ENCODE measurements at regions not wholly inside any gene's neighbourhood (a gene's known extent, or its start where the extent isn't known, plus 50 kb on each side); places are given as distances from the start of the nearest gene placed in this dataset.
"Not testable (repeated sequence)": the region's sequence is repeated elsewhere in the genome, so short reads cannot be mapped to it uniquely, and the experiment has no call there.

DNA sequence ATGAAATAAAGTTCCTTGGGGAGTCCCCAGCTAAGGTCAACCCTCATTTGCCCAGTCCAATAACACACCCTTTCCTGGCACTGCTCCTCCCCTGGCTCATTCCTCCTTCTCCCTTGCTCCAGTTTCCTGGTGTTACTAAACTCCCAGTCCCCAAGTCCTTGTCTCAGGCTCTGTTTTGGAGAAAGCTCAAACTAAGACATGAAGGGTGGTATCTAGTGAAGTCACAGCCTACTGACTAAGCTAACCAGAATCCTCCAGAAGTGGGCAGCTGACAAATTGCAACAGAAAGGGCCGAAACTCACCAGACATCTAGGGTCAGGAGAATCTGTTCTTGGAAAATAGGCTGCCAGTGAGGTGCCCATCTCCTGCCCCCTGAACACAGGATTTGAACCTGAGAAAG lies 118.7 kb upstream of the NEK6 start:
- in situ Hi-C loops (cut with MboI; ENCODE audit: low sequenced_read_pairs, unreplicated experiment) = loop anchor here (10.0 kb wide), 1 partner anchor 156 kb away; no protein-coding TSS in a partner anchor
- DNase-seq (ENCODE audit: low spot score) = no peak
- TF ChIP-seq, protein P1, sequence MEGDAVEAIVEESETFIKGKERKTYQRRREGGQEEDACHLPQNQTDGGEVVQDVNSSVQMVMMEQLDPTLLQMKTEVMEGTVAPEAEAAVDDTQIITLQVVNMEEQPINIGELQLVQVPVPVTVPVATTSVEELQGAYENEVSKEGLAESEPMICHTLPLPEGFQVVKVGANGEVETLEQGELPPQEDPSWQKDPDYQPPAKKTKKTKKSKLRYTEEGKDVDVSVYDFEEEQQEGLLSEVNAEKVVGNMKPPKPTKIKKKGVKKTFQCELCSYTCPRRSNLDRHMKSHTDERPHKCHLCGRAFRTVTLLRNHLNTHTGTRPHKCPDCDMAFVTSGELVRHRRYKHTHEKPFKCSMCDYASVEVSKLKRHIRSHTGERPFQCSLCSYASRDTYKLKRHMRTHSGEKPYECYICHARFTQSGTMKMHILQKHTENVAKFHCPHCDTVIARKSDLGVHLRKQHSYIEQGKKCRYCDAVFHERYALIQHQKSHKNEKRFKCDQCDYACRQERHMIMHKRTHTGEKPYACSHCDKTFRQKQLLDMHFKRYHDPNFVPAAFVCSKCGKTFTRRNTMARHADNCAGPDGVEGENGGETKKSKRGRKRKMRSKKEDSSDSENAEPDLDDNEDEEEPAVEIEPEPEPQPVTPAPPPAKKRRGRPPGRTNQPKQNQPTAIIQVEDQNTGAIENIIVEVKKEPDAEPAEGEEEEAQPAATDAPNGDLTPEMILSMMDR (IDR thresholded peaks at IDR 0.05; ENCODE audit: borderline replicate concordance, control extremely low read depth, extremely low read depth, insufficient read depth, missing control alignments) = no peak

DNA sequence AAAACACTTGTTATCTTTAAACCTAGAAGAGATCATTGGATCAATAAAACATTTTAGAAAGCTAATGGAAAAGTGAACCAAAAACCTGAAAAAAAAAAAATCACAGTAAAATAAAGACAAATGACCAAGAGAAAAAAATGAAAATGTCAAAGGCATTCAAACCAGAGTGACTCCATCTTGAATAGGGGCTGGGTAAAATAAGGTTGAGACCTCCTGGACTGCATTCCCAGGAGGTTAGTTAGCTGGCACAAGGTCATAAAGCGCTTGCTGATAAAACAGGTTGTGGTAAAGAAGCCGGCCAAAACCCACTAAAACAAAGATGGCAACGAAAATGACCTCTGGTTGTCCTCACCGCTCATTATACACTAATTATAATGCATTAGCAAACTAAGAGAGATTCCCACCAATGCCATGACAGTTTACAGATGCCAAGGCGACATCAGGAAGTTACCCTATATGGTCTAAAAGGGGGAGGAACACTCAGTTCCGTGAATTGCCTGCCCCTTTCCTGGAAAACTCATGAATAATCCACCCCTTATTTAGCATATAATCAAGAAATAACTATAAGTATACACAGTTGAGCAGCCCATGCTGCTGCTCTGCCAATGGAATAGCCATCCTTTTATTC lies 116.7 kb upstream of the NEK6 start:
- TF ChIP-seq, protein P1 (IDR thresholded peaks at IDR 0.05; ENCODE audit: borderline replicate concordance, control extremely low read depth, extremely low read depth, insufficient read depth, missing control alignments) = no peak
- in situ Hi-C loops (cut with MboI; ENCODE audit: low sequenced_read_pairs, unreplicated experiment) = no loop called here
- DNase-seq (ENCODE audit: low spot score) = no peak

DNA sequence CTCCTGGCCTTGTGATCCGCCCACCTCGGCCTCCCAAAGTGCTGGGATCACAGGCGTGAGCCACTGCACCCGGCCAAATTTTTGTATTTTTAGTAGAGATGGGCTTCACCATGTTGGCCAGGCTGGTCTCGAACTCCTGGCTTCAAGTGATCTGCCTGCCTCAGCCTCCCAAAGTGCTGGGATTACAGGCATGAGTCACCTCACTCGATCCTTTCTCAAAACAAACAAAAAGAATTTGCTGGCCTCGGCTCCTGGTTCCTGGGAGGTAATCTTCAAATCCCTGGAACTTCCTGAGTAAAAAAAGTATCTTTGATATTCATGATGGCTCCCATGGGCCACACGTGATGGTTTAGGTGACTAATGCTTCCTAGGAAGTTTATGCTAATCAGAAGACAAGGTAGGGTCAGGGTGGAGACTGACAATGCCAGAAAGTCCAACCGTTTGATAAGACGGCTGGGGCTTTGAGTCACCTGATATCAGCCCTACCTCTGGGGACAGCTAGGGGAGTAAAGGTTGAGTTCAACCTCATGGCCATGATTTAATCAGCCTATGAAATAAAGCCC lies 113.1 kb upstream of the NEK6 start:
- DNase-seq (ENCODE audit: low spot score); in situ Hi-C loops (cut with MboI; ENCODE audit: low sequenced_read_pairs, unreplicated experiment): not testable (repeated sequence)

DNA sequence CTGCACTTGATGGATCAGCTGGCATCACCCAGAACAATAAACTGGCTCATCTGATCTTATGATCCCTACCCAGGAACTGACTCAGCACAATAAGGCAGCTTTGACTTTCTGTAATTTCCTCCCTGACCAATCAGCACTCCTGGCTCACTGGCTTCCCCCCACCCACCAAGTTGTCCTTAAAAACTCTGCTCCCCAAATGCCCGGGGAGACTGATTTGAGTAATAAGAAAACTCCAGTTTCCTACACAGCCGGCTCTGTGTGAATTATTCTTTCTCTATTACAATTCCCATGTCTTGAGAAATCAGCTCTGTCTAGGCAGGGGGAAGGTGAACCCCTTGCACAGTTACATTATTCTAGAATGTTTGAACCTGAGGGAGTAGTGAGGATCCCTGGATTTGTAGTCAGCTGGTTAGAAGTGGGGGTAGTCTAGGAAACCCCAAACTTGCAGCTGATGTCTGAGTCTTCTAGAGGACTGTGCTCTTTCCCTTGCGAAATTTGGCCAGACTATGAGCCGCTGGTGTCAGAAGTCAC lies 111.7 kb upstream of the NEK6 start:
- in situ Hi-C loops (cut with MboI; ENCODE audit: low sequenced_read_pairs, unreplicated experiment) = no loop called here
- DNase-seq (ENCODE audit: low spot score) = no peak
- TF ChIP-seq, protein P1 (IDR thresholded peaks at IDR 0.05; ENCODE audit: borderline replicate concordance, control extremely low read depth, extremely low read depth, insufficient read depth, missing control alignments) = no peak

DNA sequence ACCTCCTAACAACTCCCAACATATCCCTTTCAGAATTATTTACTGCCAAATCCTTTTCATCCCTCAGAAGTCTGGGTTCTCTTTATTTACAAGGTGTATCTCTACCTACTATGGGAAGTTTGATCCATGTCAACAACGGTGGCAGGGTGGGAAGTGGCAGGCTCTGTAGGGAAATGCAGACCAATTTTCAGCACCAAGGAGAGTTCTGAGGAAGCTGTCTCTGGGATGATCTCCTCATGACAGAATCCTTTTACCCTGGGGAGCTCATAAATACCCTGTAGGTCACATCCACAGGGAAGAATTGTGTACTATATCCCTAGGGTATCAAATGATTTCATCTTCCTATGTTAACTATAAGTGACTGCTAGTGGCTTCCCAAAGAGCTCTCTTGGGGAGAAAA lies 107.8 kb upstream of the NEK6 start:
- in situ Hi-C loops (cut with MboI; ENCODE audit: low sequenced_read_pairs, unreplicated experiment) = no loop called here
- DNase-seq (ENCODE audit: low spot score) = no peak

DNA sequence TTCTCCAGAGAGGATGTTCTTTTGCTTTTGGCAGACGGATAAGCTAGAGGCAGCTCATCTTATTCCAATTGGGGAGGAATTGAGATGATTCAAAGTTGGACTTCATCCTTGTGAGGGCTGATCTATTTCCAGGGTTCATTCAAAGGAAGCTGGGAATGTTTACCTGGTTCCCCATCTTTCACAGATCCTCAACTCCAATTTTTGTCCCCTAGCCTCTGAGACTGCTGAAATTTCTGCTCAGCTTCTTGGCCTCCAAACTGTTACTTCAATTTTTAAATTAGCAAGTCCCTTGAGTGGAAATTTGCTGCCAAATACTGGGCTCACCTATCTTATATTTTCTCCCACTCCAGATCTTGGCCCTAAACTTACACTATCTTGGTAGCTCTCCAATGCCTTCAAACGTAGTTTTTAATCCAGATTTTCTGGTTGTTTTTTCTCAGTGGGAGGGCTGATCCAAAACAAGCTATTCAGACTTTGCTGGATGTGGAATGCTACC lies 93.9 kb upstream of the NEK6 start:
- DNase-seq (ENCODE audit: low spot score) = no peak
- TF ChIP-seq, protein P1 (IDR thresholded peaks at IDR 0.05; ENCODE audit: borderline replicate concordance, control extremely low read depth, extremely low read depth, insufficient read depth, missing control alignments) = no peak
- in situ Hi-C loops (cut with MboI; ENCODE audit: low sequenced_read_pairs, unreplicated experiment) = no loop called here

More for the DNA sequence above, 107.8 kb upstream of the NEK6 start:
- TF ChIP-seq, protein P1 (IDR thresholded peaks at IDR 0.05; ENCODE audit: borderline replicate concordance, control extremely low read depth, extremely low read depth, insufficient read depth, missing control alignments) = no peak

DNA sequence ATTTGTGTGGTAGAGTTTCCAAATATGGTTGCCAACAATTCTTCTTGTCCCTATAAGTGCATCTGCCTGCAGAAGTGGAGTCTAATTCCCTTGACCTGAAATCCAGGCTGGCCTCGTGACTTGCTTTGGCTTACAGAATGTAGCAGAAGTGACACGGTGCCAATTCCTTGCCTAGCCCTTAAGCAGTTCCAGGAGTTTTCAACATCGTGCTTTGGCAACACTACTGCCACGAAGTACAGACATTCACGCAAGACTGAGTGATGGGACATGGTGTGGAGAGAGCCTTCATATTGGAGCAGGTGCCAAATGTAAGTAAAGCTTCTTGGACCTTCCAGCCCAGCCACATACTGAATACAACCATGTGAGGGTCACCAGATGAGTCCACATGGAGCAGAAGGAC lies 92.9 kb upstream of the NEK6 start:
- no peak for DNase-seq (ENCODE audit: low spot score)
- TF ChIP-seq, protein P1 (IDR thresholded peaks at IDR 0.05; ENCODE audit: borderline replicate concordance, control extremely low read depth, extremely low read depth, insufficient read depth, missing control alignments) = no peak
- in situ Hi-C loops (cut with MboI; ENCODE audit: low sequenced_read_pairs, unreplicated experiment) = no loop called here

All from GM13976 (cell line).